Thoracic aorta (tissue), 2 donors: ENCODE measurements at regions not wholly inside any gene's neighbourhood (a gene's known extent, or its start where the extent isn't known, plus 50 kb on each side); places are given as distances from the start of the nearest gene placed in this dataset.

Experiments used
- ATAC-seq: fragments of 150-250 bp; one replicate; pipeline ENCODE4 v1.8.0; 2017; ENCODE audit warnings: low read depth; ENCODE audit not compliant: insufficient number of reproducible peaks, low FRiP score
- DNase-seq: peaks from one replicate; pipeline ENCODE4 v3.0.0-alpha.2; 2020; ENCODE audit warnings: low spot score
- H3K27ac ChIP-seq, 2 donors: fragments of 200-600 bp; sonication (generic); 1 replicate in 1 of 2; 2 replicates in 1 of 2; pipeline ENCODE4 v1.5.1; 2016; ENCODE audit warnings: mild to moderate bottlenecking in 2 of 2, moderate library complexity in 2 of 2
- H3K27me3 ChIP-seq: fragments of 200-600 bp; sonication (generic); replicated peaks from 2 replicates; pipeline ENCODE4 v1.6.0; 2016; ENCODE audit warnings: mild to moderate bottlenecking; ENCODE audit not compliant: insufficient read depth
- H3K36me3 ChIP-seq: fragments of 200-600 bp; sonication (generic); one replicate; pipeline ENCODE4 v1.5.1; 2016
- H3K4me1 ChIP-seq, 2 donors: fragments of 200-600 bp; sonication (generic); 1 replicate in 1 of 2; 2 replicates in 1 of 2; pipeline versions ENCODE4 v1.5.1 to v1.6.0; 2016; ENCODE audit warnings: low read depth in 2 of 2, mild to moderate bottlenecking in 1 of 2; ENCODE audit not compliant: control insufficient read depth in 1 of 2
- H3K4me3 ChIP-seq: fragments of 200-600 bp; sonication (generic); 2 replicates; pipeline ENCODE4 v1.5.1; 2016; ENCODE audit warnings: mild to moderate bottlenecking
- H3K9me3 ChIP-seq: fragments of 200-600 bp; sonication (generic); 2 replicates; pipeline ENCODE4 v1.5.1; 2016
- TF ChIP-seq, protein P1 (sequence below): fragments of 200-600 bp; sonication (generic); IDR thresholded peaks from one replicate; pipeline ENCODE4 v1.5.1; 2019; ENCODE audit warnings: antibody characterized with exemption

- DNase-seq = no peak
- no peaks in the 10 kb centered on the region for H3K4me1 ChIP-seq
- H3K27ac ChIP-seq = no peak overlapping the region
- H3K9me3 ChIP-seq = peaks cover 11% of the 10 kb centered on the region
- no peaks in the 10 kb centered on the region for H3K36me3 ChIP-seq
- TF ChIP-seq, protein P1, sequence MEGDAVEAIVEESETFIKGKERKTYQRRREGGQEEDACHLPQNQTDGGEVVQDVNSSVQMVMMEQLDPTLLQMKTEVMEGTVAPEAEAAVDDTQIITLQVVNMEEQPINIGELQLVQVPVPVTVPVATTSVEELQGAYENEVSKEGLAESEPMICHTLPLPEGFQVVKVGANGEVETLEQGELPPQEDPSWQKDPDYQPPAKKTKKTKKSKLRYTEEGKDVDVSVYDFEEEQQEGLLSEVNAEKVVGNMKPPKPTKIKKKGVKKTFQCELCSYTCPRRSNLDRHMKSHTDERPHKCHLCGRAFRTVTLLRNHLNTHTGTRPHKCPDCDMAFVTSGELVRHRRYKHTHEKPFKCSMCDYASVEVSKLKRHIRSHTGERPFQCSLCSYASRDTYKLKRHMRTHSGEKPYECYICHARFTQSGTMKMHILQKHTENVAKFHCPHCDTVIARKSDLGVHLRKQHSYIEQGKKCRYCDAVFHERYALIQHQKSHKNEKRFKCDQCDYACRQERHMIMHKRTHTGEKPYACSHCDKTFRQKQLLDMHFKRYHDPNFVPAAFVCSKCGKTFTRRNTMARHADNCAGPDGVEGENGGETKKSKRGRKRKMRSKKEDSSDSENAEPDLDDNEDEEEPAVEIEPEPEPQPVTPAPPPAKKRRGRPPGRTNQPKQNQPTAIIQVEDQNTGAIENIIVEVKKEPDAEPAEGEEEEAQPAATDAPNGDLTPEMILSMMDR = no peak
- no peak overlapping the region for H3K4me3 ChIP-seq
- ATAC-seq = no peak
- no peaks in the 10 kb centered on the region for H3K27me3 ChIP-seq
Observed at GRCh38 chr13:47869776-47870175, 131.3 kb downstream of the SUCLA2 start.

GRCh38 chr13:47865883-47866282 lies 135.2 kb downstream of the SUCLA2 start:
- no peaks in the 10 kb centered on the region for H3K36me3 ChIP-seq
- no peak overlapping the region for H3K4me3 ChIP-seq
- no peaks in the 10 kb centered on the region for H3K9me3 ChIP-seq
- ATAC-seq = no peak
- no peaks in the 10 kb centered on the region for H3K4me1 ChIP-seq
- no peak for DNase-seq
- no peaks in the 10 kb centered on the region for H3K27me3 ChIP-seq
- TF ChIP-seq, protein P1 = no peak
- no peak overlapping the region for H3K27ac ChIP-seq

GRCh38 chr13:47862841-47863240 lies 138.2 kb downstream of the SUCLA2 start:
- TF ChIP-seq, protein P1 = no peak

DNA sequence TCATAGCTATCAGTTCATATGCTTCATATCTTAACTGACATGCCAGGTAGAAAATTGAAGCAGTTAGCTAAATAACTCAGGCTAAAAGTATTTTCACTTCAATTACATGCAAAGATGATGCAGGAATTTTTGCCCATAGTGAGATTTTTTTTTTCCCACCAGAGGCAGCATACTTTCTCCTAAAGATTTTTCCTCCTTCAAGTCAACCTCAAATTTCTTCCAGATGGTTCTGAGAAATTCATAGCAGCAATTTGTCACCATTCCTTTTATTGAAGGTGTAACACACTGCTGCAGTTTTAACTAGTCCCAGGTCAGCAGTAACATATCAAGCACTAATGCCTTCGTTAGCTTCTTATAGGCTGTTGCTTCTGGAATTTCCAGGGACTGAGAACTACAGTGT lies 141.9 kb downstream of the SUCLA2 start:
- ATAC-seq = no peak
- H3K27ac ChIP-seq = no peak overlapping the region
- no peaks in the 10 kb centered on the region for H3K36me3 ChIP-seq
- H3K4me3 ChIP-seq = no peak overlapping the region
- no peaks in the 10 kb centered on the region for H3K4me1 ChIP-seq
- DNase-seq = no peak
- no peaks in the 10 kb centered on the region for H3K9me3 ChIP-seq
- TF ChIP-seq, protein P1 = no peak
- H3K27me3 ChIP-seq = no peaks in the 10 kb centered on the region

More at GRCh38 chr13:47862841-47863240, 138.2 kb downstream of the SUCLA2 start:
- ATAC-seq = no peak
- no peak for DNase-seq
- no peak overlapping the region for H3K4me3 ChIP-seq
- no peak overlapping the region for H3K27ac ChIP-seq
- no peaks in the 10 kb centered on the region for H3K9me3 ChIP-seq
- H3K36me3 ChIP-seq = no peaks in the 10 kb centered on the region
- no peaks in the 10 kb centered on the region for H3K4me1 ChIP-seq
- no peaks in the 10 kb centered on the region for H3K27me3 ChIP-seq

- TF ChIP-seq, protein P1 = no peak
Observed at GRCh38 chr13:47858042-47859025, 142.7 kb downstream of the SUCLA2 start.

More at GRCh38 chr13:47858042-47859025, 142.7 kb downstream of the SUCLA2 start:
- H3K36me3 ChIP-seq = no peaks in the 10 kb centered on the region
- no peak overlapping the region for H3K27ac ChIP-seq
- no peak for DNase-seq
- H3K27me3 ChIP-seq = no peaks in the 10 kb centered on the region
- ATAC-seq = no peak
- no peaks in the 10 kb centered on the region for H3K4me1 ChIP-seq
- H3K4me3 ChIP-seq = no peak overlapping the region
- no peaks in the 10 kb centered on the region for H3K9me3 ChIP-seq
